DOHH2 (cell line): ENCODE measurements at regions not wholly inside any gene's neighbourhood (a gene's known extent, or its start where the extent isn't known, plus 50 kb on each side); places are given as distances from the start of the nearest gene placed in this dataset.

ENCODE experiments used
- CTCF ChIP-seq: fragments of 200-600 bp; sonication (generic); IDR thresholded peaks from one replicate; pipeline ENCODE4 v1.5.1; 2014; ENCODE audit warnings: antibody characterized with exemption, mild to moderate bottlenecking, low read depth, low read length; ENCODE audit not compliant: poor library complexity, severe bottlenecking
- EZH2phosphoT487 ChIP-seq: fragments of 200-600 bp; sonication (generic); IDR thresholded peaks from 2 replicates; pipeline ENCODE4 v1.6.1; 2017; ENCODE audit warnings: borderline replicate concordance, mild to moderate bottlenecking, antibody characterized with exemption, low read length, moderate library complexity, mixed read lengths

DNA sequence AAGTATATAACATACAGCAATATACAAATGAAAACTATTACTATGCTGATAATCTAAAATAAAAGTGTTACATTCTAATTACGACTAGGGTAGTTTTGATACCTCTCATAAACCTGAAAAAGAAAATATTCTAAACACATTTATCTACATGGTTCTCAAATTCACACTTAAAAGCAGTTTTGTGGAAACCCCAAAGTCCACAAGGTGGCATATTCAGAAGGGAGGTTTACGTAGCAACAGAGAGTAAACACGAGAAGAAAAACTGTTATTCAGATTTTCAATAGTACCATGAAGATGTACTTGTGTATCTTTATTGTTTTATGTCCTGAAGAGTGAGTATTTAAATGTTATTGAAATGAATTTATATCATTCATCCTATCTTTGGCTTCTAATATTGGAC is 275.9 kb upstream of the KLHL1 start:
- TF ChIP-seq CTCF (no peak), EZH2phosphoT487 (no peak)
